Stimulated activated CD4-positive, alpha-beta T cell treated with anti-CD3 and anti-CD28 coated beads, Interleukin-2, amount 100 ng/mL, for 48 hours (primary cell): ENCODE measurements at regions not wholly inside any gene's neighbourhood (a gene's known extent, or its start where the extent isn't known, plus 50 kb on each side); places are given as distances from the start of the nearest gene placed in this dataset.
"Not testable (repeated sequence)": the region's sequence is repeated elsewhere in the genome, so short reads cannot be mapped to it uniquely, and the experiment has no call there.

Experiments
- DNase-seq, 2 donors: peaks; one replicate each; pipeline ENCODE4 v3.0.0-alpha.2; 2020

DNA sequence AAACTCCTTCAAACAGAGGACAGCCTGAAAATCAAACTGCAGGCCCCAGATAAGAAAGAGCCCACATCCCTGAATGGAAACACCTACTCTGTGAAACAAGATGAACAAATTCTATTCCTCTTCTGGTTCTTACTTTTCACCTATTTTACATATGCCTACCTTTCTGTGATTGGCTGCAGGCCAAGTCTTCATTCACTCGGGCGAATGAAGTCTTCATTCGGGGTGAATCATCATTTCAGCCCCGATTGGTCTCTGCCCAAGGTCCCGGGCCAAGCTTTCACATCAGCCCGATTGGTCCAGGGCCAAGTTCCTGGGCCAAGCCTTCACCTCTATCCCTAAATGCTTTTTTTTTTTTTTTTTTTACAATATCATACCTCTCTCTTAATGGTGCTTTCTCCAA is 529.8 kb upstream of the ACTRT1 start:
- DNase-seq: no peak

DNA sequence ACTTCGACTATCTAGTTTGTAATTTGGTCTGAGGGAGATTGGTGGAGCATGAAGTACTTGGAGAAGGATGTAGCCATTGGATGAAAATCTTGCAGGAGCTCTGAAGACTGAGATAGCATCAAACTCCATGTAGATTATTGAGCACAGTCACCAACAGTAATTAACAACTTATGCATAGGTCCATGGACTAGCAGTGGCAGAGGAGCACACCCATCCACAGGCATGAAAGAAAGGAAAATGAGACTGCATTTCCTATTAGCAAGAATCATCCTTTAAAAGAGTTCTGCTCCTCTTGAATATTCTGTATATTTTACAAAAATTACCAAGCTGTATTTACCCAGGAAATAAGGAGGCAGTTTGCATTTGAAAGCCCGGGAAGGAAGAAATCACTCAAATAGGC is 529.4 kb upstream of the ACTRT1 start:
- DNase-seq: no peak

- DNase-seq: no peak
Measured at GRCh38 chrX:128543114-128543513, 490.9 kb upstream of the ACTRT1 start.

GRCh38 chrX:128518508-128518907 is 466.3 kb upstream of the ACTRT1 start:
- no peak for DNase-seq

DNA sequence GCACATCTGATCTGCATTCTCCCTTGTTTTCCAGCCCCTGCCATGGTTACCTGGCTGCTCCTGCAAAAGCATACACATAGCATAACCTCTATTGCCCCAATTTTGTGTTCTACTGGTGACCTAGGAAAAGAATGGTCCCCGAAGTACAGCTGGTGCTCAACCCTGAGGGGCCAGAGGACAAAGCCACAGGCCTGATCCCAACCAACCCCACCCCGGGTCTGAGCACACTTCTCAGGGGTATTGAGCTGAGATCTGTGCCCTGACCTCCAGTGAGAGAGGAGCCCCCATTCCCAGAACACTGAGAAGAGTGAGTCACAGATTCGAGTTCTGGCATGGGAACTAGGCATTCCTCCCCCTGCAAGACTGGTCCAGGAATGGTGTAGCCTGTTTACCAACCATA is 465.5 kb upstream of the ACTRT1 start:
- DNase-seq: no peak

DNA sequence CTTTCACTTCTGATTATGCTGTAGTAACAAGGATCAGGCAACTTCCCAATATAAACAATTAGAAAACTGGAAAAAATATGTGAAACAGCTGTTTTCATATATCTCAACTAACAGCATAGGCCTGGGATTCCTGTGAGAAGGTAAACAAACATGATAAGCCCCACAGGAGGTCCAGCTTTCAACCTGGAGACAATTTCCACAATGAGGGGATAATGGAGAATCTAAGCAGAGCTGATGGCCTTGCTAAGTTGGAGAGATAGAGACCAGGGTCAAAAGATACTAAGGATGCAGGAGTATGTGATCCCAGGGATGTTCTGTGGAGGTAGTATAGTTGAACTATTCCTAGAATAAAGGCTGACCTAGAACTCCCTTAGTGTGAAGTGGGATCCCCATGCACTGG is 452.3 kb upstream of the ACTRT1 start:
- no peak for DNase-seq

DNA sequence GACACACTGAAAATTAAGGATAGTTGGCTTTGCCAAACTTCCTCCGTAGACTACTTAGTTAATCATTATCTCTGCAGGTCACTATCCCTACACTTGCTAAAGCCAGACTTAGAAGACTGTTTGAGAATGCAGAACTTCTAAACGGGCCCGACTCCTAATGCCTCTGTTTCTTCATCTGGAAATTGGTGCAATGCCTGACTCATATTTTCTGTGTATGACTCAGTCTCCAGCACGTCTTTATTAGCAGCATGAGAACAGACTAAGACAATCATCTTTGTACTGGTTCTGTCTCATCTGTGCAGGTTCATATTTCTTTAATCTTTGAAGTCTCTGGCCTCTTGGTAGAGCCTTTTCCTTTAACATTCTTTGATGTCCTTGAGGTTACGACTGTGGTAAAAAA is 411.9 kb upstream of the ACTRT1 start:
- DNase-seq: no peak

GRCh38 chrX:128460835-128461234 is 408.6 kb upstream of the ACTRT1 start:
- DNase-seq: no peak

GRCh38 chrX:128458888-128459287 is 406.7 kb upstream of the ACTRT1 start:
- no peak for DNase-seq

- no peak for DNase-seq
Measured at GRCh38 chrX:128457674-128458073, 405.5 kb upstream of the ACTRT1 start.

GRCh38 chrX:128439159-128439558 is 387.0 kb upstream of the ACTRT1 start:
- DNase-seq: no peak

- no peak for DNase-seq
Measured at GRCh38 chrX:128438082-128438481, 385.9 kb upstream of the ACTRT1 start.

GRCh38 chrX:128436397-128437103 is 384.3 kb upstream of the ACTRT1 start:
- no peak for DNase-seq

GRCh38 chrX:128425546-128425945 is 373.3 kb upstream of the ACTRT1 start:
- no peak for DNase-seq

DNA sequence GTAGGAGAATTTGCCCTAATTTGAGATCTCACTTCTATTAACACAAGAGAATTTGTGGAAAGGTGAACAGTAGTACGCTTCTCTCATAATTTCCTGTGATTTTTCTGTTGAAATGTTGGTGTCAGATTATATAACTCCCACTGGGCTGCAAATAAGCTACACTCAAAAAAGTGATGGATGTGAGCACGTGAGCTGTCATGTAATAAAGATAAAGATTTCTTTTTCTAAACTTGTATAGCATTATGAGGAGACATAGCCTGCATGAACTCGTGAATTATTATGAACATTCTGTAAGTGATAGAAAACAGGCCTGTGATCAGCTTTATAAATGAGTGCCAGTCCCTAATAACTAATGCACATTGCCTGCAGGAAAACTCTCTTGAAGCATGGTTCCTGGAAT is 356.6 kb upstream of the ACTRT1 start:
- DNase-seq: no peak

DNA sequence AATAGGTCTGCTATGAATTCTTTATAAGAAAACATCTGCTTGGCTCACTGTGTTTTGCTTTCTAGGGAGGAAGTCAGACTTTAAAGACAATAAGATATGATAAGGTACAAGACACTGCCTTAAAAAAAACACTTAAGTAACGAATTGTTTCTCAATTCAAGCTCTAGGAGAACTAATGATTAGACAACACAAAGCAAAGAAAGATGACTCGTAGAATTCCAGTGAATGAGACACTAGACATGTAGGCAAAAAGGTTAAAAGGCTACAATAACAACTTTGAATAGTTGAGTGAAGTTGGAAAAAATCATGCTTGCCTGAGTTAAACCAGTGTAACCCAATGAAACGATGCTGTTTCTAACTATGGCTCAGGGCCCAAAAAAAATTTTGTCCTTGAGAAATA is 344.4 kb upstream of the ACTRT1 start:
- no peak for DNase-seq

GRCh38 chrX:128383846-128384245 is 331.6 kb upstream of the ACTRT1 start:
- DNase-seq: not testable (repeated sequence)

DNA sequence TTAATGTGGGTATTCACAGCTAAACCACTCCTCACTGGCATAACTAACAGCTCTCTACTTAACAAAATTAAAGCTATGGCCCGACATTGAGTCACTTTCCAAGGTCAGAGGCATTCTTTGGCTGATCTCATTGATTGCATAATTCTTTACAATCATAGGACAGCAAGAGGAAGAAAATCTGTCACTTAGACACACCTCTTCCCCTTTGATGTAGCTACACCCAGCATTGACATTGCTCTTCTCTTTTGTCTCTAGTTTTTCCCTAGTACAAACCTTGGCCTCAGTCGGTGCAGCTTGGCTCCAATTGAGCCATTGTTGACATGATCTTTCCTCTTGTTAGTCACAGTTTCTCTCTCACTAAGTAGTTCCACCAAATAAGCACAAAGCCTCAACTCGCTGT is 313.3 kb upstream of the ACTRT1 start:
- DNase-seq: no peak

DNA sequence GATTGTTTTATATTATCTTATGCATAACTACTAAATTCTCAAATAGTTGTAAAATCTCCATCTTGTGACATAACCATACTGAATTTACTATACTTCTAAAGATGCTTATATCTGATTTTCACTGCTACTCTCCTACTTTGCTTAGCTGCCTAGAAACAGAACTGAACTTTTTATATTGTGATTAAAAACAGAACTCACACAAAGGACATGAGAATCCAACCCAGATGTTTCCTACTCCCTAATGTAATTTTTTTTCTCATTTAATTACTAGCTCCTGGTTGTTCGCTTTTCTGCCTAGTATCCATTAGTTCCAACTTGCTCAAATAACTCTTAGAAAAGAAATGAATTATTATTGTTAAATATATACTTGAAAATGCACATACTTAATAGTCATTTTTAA is 283.5 kb upstream of the ACTRT1 start:
- DNase-seq: no peak

DNA sequence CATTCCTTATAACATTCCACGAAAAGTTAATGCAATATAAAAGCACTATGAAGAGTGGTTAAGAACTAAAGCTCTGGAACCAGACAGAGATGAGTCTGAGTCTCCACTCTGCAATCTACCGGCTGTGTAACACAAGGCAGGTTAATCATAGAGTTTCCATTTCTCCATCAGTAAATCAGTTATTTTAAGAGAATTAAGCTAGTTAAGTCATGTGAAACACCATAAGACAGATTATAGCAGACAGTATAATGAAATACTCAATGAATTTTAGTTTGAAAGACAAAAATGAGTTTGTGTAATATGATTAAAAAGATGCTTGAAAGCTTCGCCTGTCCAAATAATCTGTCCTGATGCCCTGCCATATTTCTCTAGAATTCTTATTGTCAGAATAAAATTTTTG is 282.6 kb upstream of the ACTRT1 start:
- DNase-seq: no peak

- DNase-seq: no peak
Measured at GRCh38 chrX:128310912-128311311, 258.7 kb upstream of the ACTRT1 start.

- no peak for DNase-seq
Measured at GRCh38 chrX:128309311-128309710, 257.1 kb upstream of the ACTRT1 start.

DNA sequence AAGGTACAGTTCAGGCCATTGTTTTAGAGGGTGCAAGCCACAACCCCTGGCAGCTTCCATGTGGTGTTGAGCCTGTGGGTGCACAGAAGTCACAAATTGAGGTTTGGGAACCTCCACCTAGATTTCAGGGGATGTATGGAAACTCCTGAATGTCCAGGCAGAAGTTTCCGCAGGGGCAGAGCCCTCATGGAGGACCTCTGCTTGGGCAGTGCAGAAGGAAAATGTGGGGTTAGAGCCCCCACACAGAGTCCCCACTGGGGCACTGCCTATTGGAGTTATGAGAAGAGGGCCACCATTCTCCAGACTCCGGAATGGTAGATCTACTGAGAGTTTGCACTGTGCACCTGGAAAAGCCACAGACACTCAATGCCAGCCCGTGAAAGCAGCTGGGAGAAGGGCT is 242.0 kb upstream of the ACTRT1 start:
- no peak for DNase-seq

DNA sequence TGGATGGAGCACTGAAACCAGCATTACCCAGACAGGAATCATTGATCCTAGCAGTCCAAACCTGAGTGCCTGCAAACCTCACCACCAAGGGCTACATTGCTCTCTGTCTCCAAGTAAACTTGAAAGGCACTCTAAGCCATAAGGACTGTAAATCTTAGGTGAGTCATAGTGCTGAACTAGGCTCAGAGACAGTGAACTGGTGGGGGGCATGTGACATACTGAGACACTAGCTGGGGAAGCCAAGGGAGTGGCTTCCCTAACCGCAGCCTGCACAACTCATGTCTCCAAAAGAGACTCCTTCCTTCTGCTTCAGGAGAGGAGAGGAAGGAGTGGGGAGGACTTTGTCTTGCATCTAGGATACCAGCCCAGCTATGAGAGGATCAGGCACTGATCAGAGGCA is 235.5 kb upstream of the ACTRT1 start:
- no peak for DNase-seq

DNA sequence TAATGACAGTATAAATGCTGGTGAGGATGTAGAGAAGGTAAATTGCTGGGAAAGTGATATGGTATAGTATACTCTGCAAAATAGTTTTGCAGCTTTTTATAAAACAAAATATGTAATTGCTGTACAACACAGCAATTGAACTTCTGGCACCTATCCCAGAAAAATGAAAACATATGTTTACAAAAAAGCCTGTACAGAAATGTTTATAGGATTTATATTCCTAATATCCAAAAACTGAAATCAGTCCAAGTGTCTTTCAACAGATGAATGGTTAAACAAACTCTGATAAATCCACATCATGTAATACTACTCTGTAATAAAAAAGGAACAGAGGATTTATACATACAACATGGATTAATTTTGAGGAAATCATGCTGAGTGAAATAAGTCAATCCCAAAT is 198.4 kb upstream of the ACTRT1 start:
- DNase-seq: no peak

- DNase-seq: no peak
Measured at GRCh38 chrX:128216364-128216763, 164.2 kb upstream of the ACTRT1 start.
